HepG2 (cell line): ENCODE measurements at regions not wholly inside any gene's neighbourhood (a gene's known extent, or its start where the extent isn't known, plus 50 kb on each side); places are given as distances from the start of the nearest gene placed in this dataset.
A peak's percentile ranks its signal among the peaks of the same experiment; 100 is the strongest.

Source experiments
- NFYC ChIP-seq: IDR thresholded peaks from 2 replicates; pipeline ENCODE4 v1.6.1; 2016; ENCODE audit warnings: missing genetic modification reagents, missing compliant biosample characterization
- PAX8 ChIP-seq: sonication (generic); formaldehyde crosslinking; IDR thresholded peaks from 2 replicates; pipeline ENCODE4 v1.8.0; 2022; ENCODE audit warnings: mild to moderate bottlenecking, missing genetic modification reagents, borderline replicate concordance
- POGZ ChIP-seq: sonication (generic); formaldehyde crosslinking; IDR thresholded peaks from 2 replicates; pipeline ENCODE4 v1.4.0; 2020; ENCODE audit warnings: mild to moderate bottlenecking, missing genetic modification reagents
- STAG1 ChIP-seq: sonication (generic); formaldehyde crosslinking; IDR thresholded peaks from 2 replicates; pipeline ENCODE4 v1.4.0; 2020; ENCODE audit warnings: missing genetic modification reagents
- TGIF2 ChIP-seq: IDR thresholded peaks from 2 replicates; pipeline ENCODE4 v1.6.1; 2016; ENCODE audit warnings: control low read depth, missing compliant biosample characterization
- ZBED4 ChIP-seq: sonication (generic); formaldehyde crosslinking; IDR thresholded peaks from 2 replicates; pipeline ENCODE4 v1.4.0; 2020; ENCODE audit warnings: missing genetic modification reagents, borderline replicate concordance
- ZFY ChIP-seq: sonication (generic); formaldehyde crosslinking; IDR thresholded peaks from 2 replicates; pipeline ENCODE4 v1.4.0; 2020; ENCODE audit warnings: missing genetic modification reagents
- ZKSCAN5 ChIP-seq: sonication (generic); formaldehyde crosslinking; IDR thresholded peaks from 2 replicates; pipeline ENCODE4 v1.5.1; 2020; ENCODE audit warnings: mild to moderate bottlenecking, missing genetic modification reagents
- ZNF564 ChIP-seq: sonication (generic); formaldehyde crosslinking; IDR thresholded peaks from 2 replicates; pipeline ENCODE4 v1.8.1; 2023; ENCODE audit warnings: mild to moderate bottlenecking, missing genetic modification reagents
- TF ChIP-seq, protein P1 (sequence below): IDR thresholded peaks from 2 replicates; pipeline ENCODE4 v1.6.1; 2012; ENCODE audit warnings: low read depth, low read length, improper control_type of control experiment
- TF ChIP-seq, protein P2 (sequence below): sonication (generic); formaldehyde crosslinking; IDR thresholded peaks from 2 replicates; pipeline ENCODE4 v1.4.0; 2020; ENCODE audit warnings: missing genetic modification reagents
- TF ChIP-seq, protein P3 (sequence below), 2 experiments: sonication (generic) in 1 of 2; formaldehyde crosslinking in 1 of 2; IDR thresholded peaks; 2 replicates each; pipeline versions ENCODE4 v1.4.0 to v1.6.1; 2018 to 2020; ENCODE audit warnings: missing genetic modification reagents in 2 of 2, borderline replicate concordance in 1 of 2, low read depth in 1 of 2, mild to moderate bottlenecking in 1 of 2, missing biosample characterization in 1 of 2
- TF ChIP-seq, protein P4 (sequence below): sonication (generic); formaldehyde crosslinking; IDR thresholded peaks from 2 replicates; pipeline ENCODE4 v1.4.0; 2020; ENCODE audit warnings: missing genetic modification reagents

GRCh38 chr15:98428253-98428989 is 219.9 kb upstream of the IGF1R start (continued):
- TF ChIP-seq, protein P1, sequence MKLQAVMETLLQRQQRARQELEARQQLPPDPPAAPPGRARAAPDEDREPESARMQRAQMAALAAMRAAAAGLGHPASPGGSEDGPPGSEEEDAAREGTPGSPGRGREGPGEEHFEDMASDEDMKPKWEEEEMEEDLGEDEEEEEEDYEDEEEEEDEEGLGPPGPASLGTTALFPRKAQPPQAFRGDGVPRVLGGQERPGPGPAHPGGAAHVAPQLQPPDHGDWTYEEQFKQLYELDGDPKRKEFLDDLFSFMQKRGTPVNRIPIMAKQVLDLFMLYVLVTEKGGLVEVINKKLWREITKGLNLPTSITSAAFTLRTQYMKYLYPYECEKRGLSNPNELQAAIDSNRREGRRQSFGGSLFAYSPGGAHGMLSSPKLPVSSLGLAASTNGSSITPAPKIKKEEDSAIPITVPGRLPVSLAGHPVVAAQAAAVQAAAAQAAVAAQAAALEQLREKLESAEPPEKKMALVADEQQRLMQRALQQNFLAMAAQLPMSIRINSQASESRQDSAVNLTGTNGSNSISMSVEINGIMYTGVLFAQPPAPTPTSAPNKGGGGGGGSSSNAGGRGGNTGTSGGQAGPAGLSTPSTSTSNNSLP, result peak; percentile 58; the same call in 1 of the 2 replicates
- TF ChIP-seq ZFY (no peak), POGZ (0 out of 2 replicates have a peak, but pooled peaks have one; percentile 20), ZKSCAN5 (no peak), ZNF564 (no peak), NFYC (CRISPR knock-in tag) (no peak), PAX8 (CRISPR knock-in tag) (no peak), TGIF2 (CRISPR knock-in tag) (no peak), STAG1 (CRISPR knock-in tag) (peak; percentile 62), ZBED4 (CRISPR knock-in tag) (no peak)
- TF ChIP-seq, protein P2, sequence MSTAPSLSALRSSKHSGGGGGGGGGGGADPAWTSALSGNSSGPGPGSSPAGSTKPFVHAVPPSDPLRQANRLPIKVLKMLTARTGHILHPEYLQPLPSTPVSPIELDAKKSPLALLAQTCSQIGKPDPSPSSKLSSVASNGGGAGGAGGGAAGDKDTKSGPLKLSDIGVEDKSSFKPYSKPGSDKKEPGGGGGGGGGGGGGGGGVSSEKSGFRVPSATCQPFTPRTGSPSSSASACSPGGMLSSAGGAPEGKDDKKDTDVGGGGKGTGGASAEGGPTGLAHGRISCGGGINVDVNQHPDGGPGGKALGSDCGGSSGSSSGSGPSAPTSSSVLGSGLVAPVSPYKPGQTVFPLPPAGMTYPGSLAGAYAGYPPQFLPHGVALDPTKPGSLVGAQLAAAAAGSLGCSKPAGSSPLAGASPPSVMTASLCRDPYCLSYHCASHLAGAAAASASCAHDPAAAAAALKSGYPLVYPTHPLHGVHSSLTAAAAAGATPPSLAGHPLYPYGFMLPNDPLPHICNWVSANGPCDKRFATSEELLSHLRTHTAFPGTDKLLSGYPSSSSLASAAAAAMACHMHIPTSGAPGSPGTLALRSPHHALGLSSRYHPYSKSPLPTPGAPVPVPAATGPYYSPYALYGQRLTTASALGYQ (CRISPR knock-in tag), result no peak
- TF ChIP-seq, protein P3, sequence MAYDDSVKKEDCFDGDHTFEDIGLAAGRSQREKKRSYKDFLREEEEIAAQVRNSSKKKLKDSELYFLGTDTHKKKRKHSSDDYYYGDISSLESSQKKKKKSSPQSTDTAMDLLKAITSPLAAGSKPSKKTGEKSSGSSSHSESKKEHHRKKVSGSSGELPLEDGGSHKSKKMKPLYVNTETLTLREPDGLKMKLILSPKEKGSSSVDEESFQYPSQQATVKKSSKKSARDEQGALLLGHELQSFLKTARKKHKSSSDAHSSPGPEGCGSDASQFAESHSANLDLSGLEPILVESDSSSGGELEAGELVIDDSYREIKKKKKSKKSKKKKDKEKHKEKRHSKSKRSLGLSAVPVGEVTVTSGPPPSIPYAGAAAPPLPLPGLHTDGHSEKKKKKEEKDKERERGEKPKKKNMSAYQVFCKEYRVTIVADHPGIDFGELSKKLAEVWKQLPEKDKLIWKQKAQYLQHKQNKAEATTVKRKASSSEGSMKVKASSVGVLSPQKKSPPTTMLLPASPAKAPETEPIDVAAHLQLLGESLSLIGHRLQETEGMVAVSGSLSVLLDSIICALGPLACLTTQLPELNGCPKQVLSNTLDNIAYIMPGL (CRISPR knock-in tag; IDR thresholded peaks at IDR 0.05; ENCODE audit: borderline replicate concordance in 1 of 2, low read depth in 1 of 2), result peak; percentile 58 to 78; a peak in 3 of 4 replicates
- TF ChIP-seq, protein P4, sequence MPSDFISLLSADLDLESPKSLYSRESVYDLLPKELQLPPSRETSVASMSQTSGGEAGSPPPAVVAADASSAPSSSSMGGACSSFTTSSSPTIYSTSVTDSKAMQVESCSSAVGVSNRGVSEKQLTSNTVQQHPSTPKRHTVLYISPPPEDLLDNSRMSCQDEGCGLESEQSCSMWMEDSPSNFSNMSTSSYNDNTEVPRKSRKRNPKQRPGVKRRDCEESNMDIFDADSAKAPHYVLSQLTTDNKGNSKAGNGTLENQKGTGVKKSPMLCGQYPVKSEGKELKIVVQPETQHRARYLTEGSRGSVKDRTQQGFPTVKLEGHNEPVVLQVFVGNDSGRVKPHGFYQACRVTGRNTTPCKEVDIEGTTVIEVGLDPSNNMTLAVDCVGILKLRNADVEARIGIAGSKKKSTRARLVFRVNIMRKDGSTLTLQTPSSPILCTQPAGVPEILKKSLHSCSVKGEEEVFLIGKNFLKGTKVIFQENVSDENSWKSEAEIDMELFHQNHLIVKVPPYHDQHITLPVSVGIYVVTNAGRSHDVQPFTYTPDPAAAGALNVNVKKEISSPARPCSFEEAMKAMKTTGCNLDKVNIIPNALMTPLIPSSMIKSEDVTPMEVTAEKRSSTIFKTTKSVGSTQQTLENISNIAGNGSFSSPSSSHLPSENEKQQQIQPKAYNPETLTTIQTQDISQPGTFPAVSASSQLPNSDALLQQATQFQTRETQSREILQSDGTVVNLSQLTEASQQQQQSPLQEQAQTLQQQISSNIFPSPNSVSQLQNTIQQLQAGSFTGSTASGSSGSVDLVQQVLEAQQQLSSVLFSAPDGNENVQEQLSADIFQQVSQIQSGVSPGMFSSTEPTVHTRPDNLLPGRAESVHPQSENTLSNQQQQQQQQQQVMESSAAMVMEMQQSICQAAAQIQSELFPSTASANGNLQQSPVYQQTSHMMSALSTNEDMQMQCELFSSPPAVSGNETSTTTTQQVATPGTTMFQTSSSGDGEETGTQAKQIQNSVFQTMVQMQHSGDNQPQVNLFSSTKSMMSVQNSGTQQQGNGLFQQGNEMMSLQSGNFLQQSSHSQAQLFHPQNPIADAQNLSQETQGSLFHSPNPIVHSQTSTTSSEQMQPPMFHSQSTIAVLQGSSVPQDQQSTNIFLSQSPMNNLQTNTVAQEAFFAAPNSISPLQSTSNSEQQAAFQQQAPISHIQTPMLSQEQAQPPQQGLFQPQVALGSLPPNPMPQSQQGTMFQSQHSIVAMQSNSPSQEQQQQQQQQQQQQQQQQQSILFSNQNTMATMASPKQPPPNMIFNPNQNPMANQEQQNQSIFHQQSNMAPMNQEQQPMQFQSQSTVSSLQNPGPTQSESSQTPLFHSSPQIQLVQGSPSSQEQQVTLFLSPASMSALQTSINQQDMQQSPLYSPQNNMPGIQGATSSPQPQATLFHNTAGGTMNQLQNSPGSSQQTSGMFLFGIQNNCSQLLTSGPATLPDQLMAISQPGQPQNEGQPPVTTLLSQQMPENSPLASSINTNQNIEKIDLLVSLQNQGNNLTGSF (CRISPR knock-in tag), result no peak
